ENCODE measurements at regions not wholly inside any gene's neighbourhood (a gene's known extent, or its start where the extent isn't known, plus 50 kb on each side); places are given as distances from the start of the nearest gene placed in this dataset.
A peak's percentile ranks its signal among the peaks of the same experiment; 100 is the strongest.

DNA sequence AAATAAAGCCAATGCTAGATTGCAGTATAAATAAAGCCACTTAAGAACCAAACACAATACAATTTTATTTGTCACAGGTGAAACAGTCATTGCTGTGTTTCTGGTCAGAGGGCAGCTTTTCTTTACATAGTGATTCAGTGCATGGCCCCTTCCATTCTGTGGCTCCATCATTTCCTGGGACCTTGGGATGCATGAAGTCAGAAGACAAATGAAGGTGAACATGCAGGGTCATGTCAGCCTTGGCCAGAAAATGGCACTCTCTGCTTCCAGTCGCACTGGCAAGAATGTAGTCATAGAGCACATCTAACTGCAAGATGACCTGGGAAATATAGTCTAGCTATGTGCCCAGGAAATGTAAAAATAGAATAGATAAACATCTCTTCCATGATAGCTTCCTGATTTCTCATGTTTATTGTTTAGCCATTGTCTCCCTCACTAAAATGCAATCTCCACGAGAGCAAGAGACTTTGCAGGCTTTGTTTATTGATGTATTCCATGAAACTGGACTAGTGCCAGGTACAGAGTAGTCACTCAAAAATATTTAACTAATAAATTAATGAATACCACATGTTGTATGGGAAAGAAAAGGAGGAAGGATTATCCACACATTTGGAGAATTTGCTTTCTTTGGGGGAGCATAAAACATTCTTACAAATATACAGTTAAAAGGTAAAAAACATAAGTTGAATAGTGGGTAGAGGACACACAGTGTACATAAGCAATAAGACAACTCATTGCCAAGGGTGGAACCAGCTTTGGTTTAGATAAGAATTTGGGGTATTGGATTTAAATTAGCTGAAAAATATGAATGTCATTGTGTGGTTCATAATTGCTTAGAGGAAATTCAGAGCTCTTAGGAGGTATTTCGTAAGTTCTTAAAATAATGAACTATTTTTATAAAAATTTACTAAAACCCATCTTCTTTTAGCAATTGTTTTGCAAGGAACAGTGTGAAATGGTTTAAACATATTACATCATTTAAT is 343.8 kb downstream of the PID1 start:
- H3K4me3 ChIP-seq, result no peak overlapping the region
- H3K4me1 ChIP-seq, result no peaks in the 10 kb centered on the region
- ATAC-seq (peak in 1 of 4 donors; percentile 21), DNase-seq (no peak)
- no peak for TF ChIP-seq POLR2A (IDR thresholded peaks at IDR 0.05)
- TF ChIP-seq, protein P1, sequence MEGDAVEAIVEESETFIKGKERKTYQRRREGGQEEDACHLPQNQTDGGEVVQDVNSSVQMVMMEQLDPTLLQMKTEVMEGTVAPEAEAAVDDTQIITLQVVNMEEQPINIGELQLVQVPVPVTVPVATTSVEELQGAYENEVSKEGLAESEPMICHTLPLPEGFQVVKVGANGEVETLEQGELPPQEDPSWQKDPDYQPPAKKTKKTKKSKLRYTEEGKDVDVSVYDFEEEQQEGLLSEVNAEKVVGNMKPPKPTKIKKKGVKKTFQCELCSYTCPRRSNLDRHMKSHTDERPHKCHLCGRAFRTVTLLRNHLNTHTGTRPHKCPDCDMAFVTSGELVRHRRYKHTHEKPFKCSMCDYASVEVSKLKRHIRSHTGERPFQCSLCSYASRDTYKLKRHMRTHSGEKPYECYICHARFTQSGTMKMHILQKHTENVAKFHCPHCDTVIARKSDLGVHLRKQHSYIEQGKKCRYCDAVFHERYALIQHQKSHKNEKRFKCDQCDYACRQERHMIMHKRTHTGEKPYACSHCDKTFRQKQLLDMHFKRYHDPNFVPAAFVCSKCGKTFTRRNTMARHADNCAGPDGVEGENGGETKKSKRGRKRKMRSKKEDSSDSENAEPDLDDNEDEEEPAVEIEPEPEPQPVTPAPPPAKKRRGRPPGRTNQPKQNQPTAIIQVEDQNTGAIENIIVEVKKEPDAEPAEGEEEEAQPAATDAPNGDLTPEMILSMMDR (IDR thresholded peaks at IDR 0.05), result no peak
- H3K27me3 ChIP-seq, result no peaks in the 10 kb centered on the region
- intact Hi-C loops (cut with DNase I), result no loop called here
- no peak overlapping the region for H3K27ac ChIP-seq
- WGBS (ENCODE audit: insufficient coverage, low coverage, low lambda C conversion rate, missing lambda C conversion rate), result 43% methylated on average over 3 of the region's 3 CpGs
- H3K9me3 ChIP-seq, result peaks cover 0 to 5% (median 0%) of the 10 kb centered on the region in 4 donors
- H3K36me3 ChIP-seq, result no peaks in the 10 kb centered on the region

DNA sequence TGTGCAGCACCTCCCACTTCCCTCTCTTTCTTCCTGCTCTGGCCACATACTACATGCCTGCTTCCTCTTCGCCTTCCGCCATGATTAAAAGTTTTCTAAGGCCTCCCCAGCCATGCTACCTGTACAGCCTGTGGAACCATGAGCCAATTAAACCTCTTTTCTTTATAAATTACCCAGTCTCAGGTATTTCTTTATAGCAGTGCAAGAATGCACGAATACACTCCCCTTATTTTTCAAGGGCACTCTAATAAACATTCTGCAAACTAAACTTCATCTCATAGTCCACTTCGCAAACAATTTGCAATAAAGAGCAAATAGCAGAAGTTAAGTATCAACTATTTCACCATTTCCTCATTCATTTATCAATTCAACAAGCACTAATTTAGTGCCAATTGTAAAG is 351.3 kb downstream of the PID1 start:
- H3K9me3 ChIP-seq, result no peaks in the 10 kb centered on the region
- no peak overlapping the region for H3K4me3 ChIP-seq
- 51% methylated on average over 3 of the region's 4 CpGs for WGBS (ENCODE audit: insufficient coverage, low coverage, low lambda C conversion rate, missing lambda C conversion rate)
- DNase-seq (no peak), ATAC-seq (no peak)
- TF ChIP-seq, protein P1 (IDR thresholded peaks at IDR 0.05), result no peak
- no peak for TF ChIP-seq POLR2A (IDR thresholded peaks at IDR 0.05)
- no peaks in the 10 kb centered on the region for H3K36me3 ChIP-seq
- H3K4me1 ChIP-seq, result peaks cover 0 to 4% (median 0%) of the 10 kb centered on the region in 4 donors
- intact Hi-C loops (cut with DNase I), result no loop called here
- H3K27ac ChIP-seq, result no peak overlapping the region
- H3K27me3 ChIP-seq, result no peaks in the 10 kb centered on the region

DNA sequence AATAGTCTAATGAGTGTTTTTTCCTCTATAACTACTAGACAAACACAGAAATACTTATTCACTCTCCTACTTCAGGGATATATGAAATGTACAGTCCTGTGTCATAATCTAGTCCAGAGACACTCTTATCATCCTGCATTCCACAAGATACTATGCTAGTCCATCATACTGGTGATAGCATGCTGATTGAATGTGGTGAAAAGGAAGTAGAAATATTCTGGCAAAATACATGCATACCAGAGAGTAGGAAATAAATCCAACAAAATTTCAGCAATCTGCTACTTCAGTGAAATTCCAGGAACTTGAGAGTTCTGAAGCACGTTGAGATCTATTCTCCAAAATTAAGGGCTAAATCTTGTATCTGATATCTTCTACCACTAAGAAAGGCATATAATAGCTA is 353.9 kb downstream of the PID1 start:
- Histone ChIP-seq H3K36me3 (no peaks in the 10 kb centered on the region), H3K27me3 (no peaks in the 10 kb centered on the region), H3K9me3 (no peaks in the 10 kb centered on the region), H3K4me1 (peaks cover 0 to 4% (median 0%) of the 10 kb centered on the region in 4 donors), H3K27ac (no peak overlapping the region), H3K4me3 (no peak overlapping the region)
- 56% methylated on average over 1 of the region's 1 CpG for WGBS (ENCODE audit: insufficient coverage, low coverage, low lambda C conversion rate, missing lambda C conversion rate)
- peak in 1 of 4 donors; percentile 39 for ATAC-seq
- DNase-seq, result no peak
- no peak for TF ChIP-seq POLR2A (IDR thresholded peaks at IDR 0.05)
- TF ChIP-seq, protein P1 (IDR thresholded peaks at IDR 0.05), result no peak
- intact Hi-C loops (cut with DNase I), result no loop called here

DNA sequence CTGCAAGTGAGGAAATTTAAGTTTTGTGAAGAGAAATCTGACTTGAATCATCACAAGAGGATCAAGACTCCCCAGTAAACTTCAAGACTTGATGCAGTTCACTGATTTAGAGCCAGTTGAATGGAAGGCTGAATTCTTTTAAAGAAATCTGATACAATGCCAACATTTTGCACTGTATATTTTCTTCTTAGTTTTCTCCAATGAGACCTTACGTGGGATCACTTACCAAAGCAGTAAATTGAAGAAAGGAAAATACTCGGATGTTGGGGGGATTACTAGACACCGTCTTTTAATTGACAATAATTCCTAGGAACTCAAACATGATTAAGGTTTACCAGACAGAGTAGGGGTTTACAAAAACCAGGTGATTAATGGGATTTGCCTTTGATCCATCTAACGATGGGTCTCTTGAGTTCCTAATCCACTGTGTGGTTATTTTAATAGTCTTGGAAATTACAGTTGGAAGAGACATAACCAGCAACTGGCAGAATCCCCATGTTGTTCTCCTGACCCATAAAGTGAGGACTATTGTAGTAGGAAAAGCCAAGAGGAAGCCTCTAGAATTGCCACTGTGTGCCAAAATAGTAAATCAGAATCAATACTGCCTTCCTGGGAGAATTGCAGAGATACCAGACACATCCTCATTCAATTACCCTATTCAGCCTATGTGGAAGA is 354.5 kb downstream of the PID1 start:
- DNase-seq (no peak), ATAC-seq (no peak)
- TF ChIP-seq POLR2A (IDR thresholded peaks at IDR 0.05), result no peak
- TF ChIP-seq, protein P1 (IDR thresholded peaks at IDR 0.05), result no peak
- no peaks in the 10 kb centered on the region for H3K9me3 ChIP-seq
- H3K27me3 ChIP-seq, result no peaks in the 10 kb centered on the region
- H3K27ac ChIP-seq, result no peak overlapping the region
- intact Hi-C loops (cut with DNase I), result no loop called here
- 82% methylated on average over 4 of the region's 4 CpGs for WGBS (ENCODE audit: insufficient coverage, low coverage, low lambda C conversion rate, missing lambda C conversion rate)
- peaks cover 0 to 4% (median 0%) of the 10 kb centered on the region in 4 donors for H3K4me1 ChIP-seq
- no peak overlapping the region for H3K4me3 ChIP-seq
- no peaks in the 10 kb centered on the region for H3K36me3 ChIP-seq

Data from right lobe of liver (tissue), 6 donors.